Osteoblast (primary cell): ENCODE measurements at regions not wholly inside any gene's neighbourhood (a gene's known extent, or its start where the extent isn't known, plus 50 kb on each side); places are given as distances from the start of the nearest gene placed in this dataset.

ENCODE experiments used
- DNase-seq: peaks from one replicate; pipeline ENCODE4 v3.0.0; 2011; ENCODE audit warnings: low spot score, mixed read lengths; ENCODE audit not compliant: insufficient read length; ENCODE audit errors: missing footprints
- H2AFZ ChIP-seq: 2 replicates; pipeline ENCODE4 v1.6.0; 2011; ENCODE audit warnings: mild to moderate bottlenecking, low read length
- H3K27ac ChIP-seq: 2 replicates; pipeline ENCODE4 v1.5.1; 2011; ENCODE audit warnings: mild to moderate bottlenecking, low read depth, low read length, moderate library complexity
- H3K27me3 ChIP-seq: 2 replicates; pipeline ENCODE4 v1.6.0; 2012; ENCODE audit warnings: mild to moderate bottlenecking, control low read depth, inconsistent platforms, low read length, moderate library complexity; ENCODE audit not compliant: insufficient read depth
- H3K36me3 ChIP-seq: 2 replicates; pipeline ENCODE4 v1.5.1; 2011; ENCODE audit warnings: mild to moderate bottlenecking, low read length, control low read depth, moderate library complexity; ENCODE audit not compliant: insufficient read depth
- H3K4me1 ChIP-seq: 2 replicates; pipeline ENCODE4 v1.5.1; 2011; ENCODE audit warnings: mild to moderate bottlenecking, low read length, control low read depth, moderate library complexity; ENCODE audit not compliant: insufficient read depth
- H3K4me2 ChIP-seq: 2 replicates; pipeline ENCODE4 v1.6.0; 2011; ENCODE audit warnings: mild to moderate bottlenecking, low read length; ENCODE audit not compliant: insufficient read depth
- H3K4me3 ChIP-seq: fragments of 200-600 bp; sonication (generic); 3 replicates; pipeline ENCODE4 v1.5.1; 2012; ENCODE audit warnings: mild to moderate bottlenecking, low read length, inconsistent platforms; ENCODE audit not compliant: insufficient read depth
- H3K79me2 ChIP-seq: 2 replicates; pipeline ENCODE4 v1.6.0; 2012; ENCODE audit warnings: mild to moderate bottlenecking, low read length, control low read depth, inconsistent platforms; ENCODE audit not compliant: insufficient read depth
- H3K9me3 ChIP-seq: 2 replicates; pipeline ENCODE4 v1.5.1; 2011; ENCODE audit warnings: low read depth, low read length, control low read depth
- H4K20me1 ChIP-seq: 2 replicates; pipeline ENCODE4 v1.6.0; 2012; ENCODE audit warnings: mild to moderate bottlenecking, low read length, control low read depth; ENCODE audit not compliant: insufficient read depth
- TF ChIP-seq, protein P1 (sequence below): IDR thresholded peaks from 2 replicates; pipeline ENCODE4 v1.5.1; 2011; ENCODE audit warnings: mild to moderate bottlenecking, low read depth, low read length, moderate library complexity; ENCODE audit errors: extremely low read depth

DNA sequence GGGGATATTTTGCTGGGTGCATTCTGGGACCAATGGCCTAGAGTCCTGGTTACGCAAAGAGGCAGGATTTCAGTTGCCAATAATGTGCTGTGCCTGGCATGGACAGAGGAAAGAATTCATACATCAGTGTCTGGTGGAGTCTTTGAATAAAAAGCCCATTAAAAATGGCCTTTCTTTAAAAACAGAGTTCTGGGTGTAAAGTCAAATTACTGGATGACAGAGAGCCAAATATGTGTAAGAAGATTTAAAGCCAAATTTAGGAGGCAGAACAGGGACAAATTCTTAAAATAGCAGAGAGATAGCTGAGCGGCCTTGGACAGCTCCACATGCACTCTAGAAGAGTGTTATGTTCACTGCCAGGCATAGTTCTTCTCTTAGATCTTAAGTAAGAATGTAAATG, 60.8 kb upstream of the MEOX2 start:
- no peaks in the 10 kb centered on the region for H3K27me3 ChIP-seq
- peaks cover 26% of the 10 kb centered on the region for H3K4me1 ChIP-seq
- no peaks in the 10 kb centered on the region for H3K79me2 ChIP-seq
- no peak overlapping the region for H3K27ac ChIP-seq
- H3K4me3 ChIP-seq, result no peak overlapping the region
- TF ChIP-seq, protein P1, sequence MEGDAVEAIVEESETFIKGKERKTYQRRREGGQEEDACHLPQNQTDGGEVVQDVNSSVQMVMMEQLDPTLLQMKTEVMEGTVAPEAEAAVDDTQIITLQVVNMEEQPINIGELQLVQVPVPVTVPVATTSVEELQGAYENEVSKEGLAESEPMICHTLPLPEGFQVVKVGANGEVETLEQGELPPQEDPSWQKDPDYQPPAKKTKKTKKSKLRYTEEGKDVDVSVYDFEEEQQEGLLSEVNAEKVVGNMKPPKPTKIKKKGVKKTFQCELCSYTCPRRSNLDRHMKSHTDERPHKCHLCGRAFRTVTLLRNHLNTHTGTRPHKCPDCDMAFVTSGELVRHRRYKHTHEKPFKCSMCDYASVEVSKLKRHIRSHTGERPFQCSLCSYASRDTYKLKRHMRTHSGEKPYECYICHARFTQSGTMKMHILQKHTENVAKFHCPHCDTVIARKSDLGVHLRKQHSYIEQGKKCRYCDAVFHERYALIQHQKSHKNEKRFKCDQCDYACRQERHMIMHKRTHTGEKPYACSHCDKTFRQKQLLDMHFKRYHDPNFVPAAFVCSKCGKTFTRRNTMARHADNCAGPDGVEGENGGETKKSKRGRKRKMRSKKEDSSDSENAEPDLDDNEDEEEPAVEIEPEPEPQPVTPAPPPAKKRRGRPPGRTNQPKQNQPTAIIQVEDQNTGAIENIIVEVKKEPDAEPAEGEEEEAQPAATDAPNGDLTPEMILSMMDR, result no peak
- DNase-seq, result peak; percentile 22
- no peak overlapping the region for H3K4me2 ChIP-seq
- no peak overlapping the region for H2AFZ ChIP-seq
- no peaks in the 10 kb centered on the region for H4K20me1 ChIP-seq
- H3K36me3 ChIP-seq, result no peaks in the 10 kb centered on the region
- H3K9me3 ChIP-seq, result no peaks in the 10 kb centered on the region

DNA sequence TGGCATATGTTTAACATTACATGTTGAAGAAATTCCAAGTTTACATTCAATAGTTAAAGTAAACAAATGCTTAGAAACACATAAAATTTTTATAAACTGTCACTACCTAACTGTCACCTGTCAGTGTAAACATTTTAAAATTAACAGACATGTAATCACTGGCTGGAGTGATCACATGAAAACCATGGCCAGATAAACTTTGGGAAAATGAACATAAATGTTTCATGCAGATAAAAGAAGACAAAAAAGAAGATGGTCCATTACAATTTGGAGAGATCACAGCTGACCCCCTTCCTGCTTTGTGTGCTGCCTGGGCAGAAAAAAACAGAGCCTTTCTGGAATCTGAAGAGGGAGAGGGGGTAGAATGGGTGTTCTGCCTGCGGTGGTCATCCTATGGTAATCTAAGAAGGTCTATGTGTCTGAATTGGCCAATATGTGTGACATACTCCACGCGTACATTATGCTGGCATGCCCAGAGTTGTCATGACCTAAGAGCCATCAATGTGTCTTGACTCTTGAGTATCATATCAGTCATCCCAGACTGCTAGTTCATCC, 57.5 kb upstream of the MEOX2 start:
- DNase-seq, result no peak
- TF ChIP-seq, protein P1, result no peak
- H3K4me3 ChIP-seq, result no peak overlapping the region
- H3K27me3 ChIP-seq, result no peaks in the 10 kb centered on the region
- H2AFZ ChIP-seq, result no peak overlapping the region
- H3K4me2 ChIP-seq, result no peak overlapping the region
- H3K79me2 ChIP-seq, result no peaks in the 10 kb centered on the region
- no peaks in the 10 kb centered on the region for H3K9me3 ChIP-seq
- H4K20me1 ChIP-seq, result no peaks in the 10 kb centered on the region
- peaks cover 4% of the 10 kb centered on the region for H3K4me1 ChIP-seq
- no peaks in the 10 kb centered on the region for H3K36me3 ChIP-seq
- no peak overlapping the region for H3K27ac ChIP-seq

- Histone ChIP-seq H2AFZ (no peak overlapping the region), H3K4me1 (no peaks in the 10 kb centered on the region), H3K27me3 (no peaks in the 10 kb centered on the region), H3K27ac (no peak overlapping the region), H3K4me2 (no peak overlapping the region), H3K36me3 (no peaks in the 10 kb centered on the region), H3K4me3 (no peak overlapping the region), H3K9me3 (no peaks in the 10 kb centered on the region), H4K20me1 (no peaks in the 10 kb centered on the region), H3K79me2 (no peaks in the 10 kb centered on the region)
- TF ChIP-seq, protein P1, result no peak
- DNase-seq, result no peak
These were observed 51.1 kb upstream of the MEOX2 start for GRCh38 chr7:15737601-15738000.
